HG03460 (cell line): ENCODE measurements at regions not wholly inside any gene's neighbourhood (a gene's known extent, or its start where the extent isn't known, plus 50 kb on each side); places are given as distances from the start of the nearest gene placed in this dataset.
"Not testable (repeated sequence)": the region's sequence is repeated elsewhere in the genome, so short reads cannot be mapped to it uniquely, and the experiment has no call there.

Experiments used
- ATAC-seq: cut with Tn5 transposase; IDR thresholded peaks from one replicate; pipeline ENCODE4 v1.9.1; 2021; ENCODE audit not compliant: unreplicated experiment

GRCh38 chr3:5917932-5918331 is 730.4 kb downstream of the EDEM1 start:
- ATAC-seq = no peak

DNA sequence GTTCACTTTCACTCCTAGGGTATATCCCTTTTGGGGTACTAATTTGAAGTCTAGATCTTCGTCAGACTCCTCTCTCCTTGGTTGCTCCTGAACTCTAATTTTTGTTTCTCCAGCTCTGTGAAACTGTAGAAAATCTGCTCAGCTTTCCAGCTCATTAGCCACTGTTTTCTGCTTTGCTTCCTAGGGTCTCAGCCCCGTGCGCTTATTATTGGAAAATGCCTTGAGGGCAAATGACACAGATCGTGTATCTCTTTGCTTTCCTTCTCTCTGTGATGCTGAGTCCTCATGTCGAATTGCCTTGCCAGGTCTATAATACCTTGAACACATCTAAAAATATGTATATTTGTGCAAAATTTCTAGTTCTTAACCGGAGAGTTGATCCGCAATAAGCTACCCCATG is 731.1 kb downstream of the EDEM1 start:
- ATAC-seq = no peak

DNA sequence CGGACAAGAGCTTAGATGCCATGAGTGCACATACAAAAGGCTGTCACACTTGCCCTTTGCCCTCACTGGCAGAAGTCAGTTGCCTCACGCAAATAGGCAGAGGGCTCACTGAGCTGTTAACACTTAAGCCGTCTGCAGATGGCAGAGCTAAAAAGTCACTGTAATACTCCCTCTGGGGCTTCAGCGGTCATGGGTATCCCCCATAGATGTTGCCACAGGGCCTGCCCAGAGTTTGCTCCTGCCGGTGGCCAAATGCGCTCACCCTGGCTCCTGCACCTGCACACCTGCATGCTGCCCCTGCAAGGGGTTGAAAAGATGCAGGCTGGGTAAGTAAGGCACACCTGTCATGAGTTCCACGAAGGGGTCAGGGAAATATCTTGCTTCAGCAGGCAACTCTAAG is 741.5 kb downstream of the EDEM1 start:
- ATAC-seq = no peak

DNA sequence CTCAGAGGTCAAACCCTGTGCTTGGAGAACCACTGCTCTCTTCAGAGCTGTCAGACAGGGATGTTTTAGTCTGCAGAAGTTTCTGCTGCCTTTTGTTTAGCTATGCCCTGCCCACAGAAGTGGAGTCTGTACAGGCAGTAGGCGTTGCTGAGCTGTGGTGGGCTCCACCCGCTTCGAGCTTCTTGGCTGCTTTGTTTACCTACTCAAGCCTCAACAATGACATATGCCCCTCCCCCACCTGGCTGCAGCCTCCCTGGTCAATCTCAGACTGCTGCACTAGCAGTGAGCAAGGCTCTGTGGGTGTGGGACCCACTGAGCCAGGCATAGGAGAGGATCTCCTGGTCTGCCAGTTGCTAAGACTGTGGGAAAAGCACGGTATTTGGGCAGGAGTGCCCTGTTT is 756.6 kb downstream of the EDEM1 start:
- not testable (repeated sequence) for ATAC-seq

GRCh38 chr3:5948084-5948483 is 760.6 kb downstream of the EDEM1 start:
- no peak for ATAC-seq

GRCh38 chr3:5951026-5951425 is 763.5 kb downstream of the EDEM1 start:
- no peak for ATAC-seq

DNA sequence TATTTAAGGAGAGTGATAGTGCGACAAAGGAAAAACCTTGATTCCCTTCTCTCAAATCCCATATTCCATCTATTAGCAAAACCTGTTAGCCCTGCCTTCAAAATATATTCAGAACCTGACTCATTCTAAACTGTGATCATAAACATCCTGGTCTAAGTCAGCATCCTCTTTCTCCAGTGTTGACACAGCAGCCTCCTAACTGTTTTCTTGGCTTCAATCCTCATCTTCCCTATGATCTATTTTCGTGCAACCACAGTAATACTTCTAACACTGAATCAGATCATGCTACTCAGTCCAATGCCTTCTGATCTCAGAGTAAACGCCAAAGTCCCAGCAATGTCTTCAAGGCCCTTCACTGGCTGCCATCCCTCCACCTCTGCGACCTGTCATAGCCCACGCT is 785.1 kb downstream of the EDEM1 start:
- no peak for ATAC-seq

DNA sequence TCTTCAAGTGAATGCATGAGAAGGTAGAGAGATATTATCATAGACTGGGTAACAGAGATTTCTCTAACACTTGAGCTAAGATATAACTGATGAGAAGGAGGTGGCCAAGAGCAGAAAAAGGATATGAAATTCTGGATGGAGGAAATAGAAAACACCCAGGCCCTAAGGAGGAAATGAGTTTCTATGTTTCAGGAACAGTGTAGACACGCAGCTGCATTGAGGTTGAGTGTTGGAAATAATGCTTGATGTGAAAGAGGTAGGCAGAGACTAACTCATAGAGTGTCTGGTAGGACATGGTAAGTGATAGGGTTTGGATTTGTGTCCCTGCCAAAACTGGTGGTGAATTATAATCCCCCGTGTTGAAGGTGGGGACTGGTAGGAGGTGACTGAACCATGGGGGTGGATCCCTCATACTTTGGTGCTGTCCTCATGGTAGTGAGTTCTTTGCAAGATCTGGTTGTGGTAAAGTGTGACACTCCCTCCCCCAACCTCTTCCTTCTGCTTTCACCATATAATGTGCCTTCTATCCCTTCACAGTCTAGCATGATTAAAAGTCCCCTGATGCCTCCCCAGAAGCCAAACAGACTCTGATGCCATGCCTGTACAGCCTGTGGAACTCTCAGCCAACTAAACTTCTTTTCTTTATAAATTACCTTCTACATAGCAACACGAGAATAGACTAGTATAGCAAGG is 787.3 kb downstream of the EDEM1 start:
- no peak for ATAC-seq

DNA sequence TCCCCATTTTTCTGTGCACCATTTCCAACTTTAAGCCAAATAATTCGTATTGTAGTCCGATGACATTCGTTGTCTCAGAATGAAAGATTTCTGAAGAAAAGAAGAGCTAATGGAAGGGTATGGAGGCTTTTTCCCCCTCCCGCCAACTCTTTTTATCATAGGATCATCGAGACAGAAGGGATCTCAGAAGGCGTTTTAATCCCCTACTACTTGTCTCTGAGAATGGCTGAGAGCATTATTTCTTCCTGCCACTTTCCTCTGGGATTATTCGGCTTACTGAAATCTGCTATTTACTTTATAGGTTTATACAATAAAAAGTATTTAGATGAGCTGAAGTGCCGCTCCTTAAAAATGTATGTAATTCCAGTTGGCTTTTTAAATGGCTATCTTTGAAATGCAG is 789.8 kb downstream of the EDEM1 start:
- no peak for ATAC-seq

- no peak for ATAC-seq
These were observed 793.0 kb downstream of the EDEM1 start for GRCh38 chr3:5980475-5980874.

GRCh38 chr3:5994651-5995050 is 807.1 kb downstream of the EDEM1 start:
- ATAC-seq = no peak

GRCh38 chr3:6018456-6018855 is 830.9 kb downstream of the EDEM1 start:
- ATAC-seq = no peak

DNA sequence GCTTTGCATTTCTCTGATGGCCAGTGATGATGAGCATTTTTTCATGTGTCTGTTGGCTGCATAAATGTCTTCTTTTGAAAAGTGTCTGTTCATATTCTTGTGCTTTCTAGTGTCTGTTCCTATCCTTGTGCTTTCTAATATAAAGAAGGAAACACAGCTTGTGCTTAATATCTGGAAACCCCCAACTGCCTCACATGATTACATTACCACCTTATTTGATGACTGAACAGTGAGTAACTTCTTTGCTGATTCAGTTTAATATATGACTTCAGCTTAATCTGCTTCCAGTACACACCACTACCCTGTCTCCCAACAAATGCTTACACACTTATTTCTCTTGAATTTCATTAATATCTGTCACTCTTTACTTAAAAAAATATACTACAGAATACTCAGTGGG is 835.1 kb downstream of the EDEM1 start:
- no peak for ATAC-seq

DNA sequence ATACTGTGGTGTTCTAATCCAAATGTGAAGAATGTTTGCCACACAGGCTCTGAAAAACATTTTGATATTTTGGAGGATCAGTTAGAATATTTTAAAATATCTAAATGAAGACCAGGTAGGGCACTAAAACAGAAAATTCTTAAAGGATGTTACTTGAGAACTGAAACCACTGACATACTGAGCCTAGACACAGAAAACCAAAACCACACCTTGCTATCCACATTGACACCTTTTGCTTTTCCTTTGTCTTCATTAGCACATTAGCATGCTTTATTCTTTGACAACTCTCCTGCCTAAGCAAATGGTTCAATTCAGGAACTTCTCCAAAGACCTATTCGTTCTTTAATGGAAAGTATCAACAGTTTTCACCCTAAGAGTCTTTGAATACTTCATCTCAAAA is 835.9 kb upstream of the GRM7 start:
- ATAC-seq = no peak

GRCh38 chr3:6030648-6031047 is 830.3 kb upstream of the GRM7 start:
- not testable (repeated sequence) for ATAC-seq

- no peak for ATAC-seq
These were observed 825.3 kb upstream of the GRM7 start for GRCh38 chr3:6035626-6036025.

- no peak for ATAC-seq
These were observed 820.9 kb upstream of the GRM7 start for GRCh38 chr3:6039971-6040370.

- ATAC-seq = no peak
These were observed 819.0 kb upstream of the GRM7 start for GRCh38 chr3:6041894-6042293.

DNA sequence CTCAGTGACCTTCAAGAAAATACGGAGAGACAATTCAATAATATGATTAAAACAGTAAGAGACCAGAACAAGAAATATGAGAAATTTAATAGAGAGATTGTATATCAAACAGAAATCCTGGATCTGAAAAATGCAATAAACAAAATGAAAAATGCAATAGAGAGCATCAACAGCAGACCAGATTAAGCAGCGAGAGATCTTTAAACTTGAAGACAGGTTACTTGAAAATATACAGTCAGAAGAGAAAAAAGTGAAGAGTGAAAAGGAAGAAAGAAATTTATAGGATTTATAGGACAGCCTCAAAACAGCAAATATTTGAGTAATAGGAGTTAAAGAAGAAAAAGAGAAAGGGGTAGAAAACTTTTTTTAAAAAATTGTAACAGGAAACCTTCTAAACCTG is 813.9 kb upstream of the GRM7 start:
- ATAC-seq = no peak

- ATAC-seq = no peak
These were observed 800.7 kb upstream of the GRM7 start for GRCh38 chr3:6060251-6060650.

GRCh38 chr3:6062261-6063187 is 798.4 kb upstream of the GRM7 start:
- ATAC-seq = no peak

DNA sequence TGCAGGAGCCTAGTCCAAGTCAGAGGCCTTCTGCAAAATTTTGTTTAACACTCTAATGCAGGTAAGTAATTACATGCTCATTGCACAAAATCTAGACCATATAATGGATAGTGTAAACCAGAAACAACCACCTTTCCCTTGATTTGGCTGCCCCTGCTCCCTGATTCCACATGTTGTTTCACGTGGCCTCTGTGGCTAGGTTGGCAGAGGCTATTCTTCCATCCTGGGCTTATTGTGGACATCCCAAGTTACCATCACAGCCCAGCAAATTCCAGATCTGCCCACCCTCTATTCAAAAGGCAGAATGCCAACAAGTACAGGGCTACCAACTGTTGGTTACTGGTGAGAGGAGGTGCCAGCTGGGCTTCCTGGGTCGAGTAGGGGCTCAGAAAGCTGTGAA is 794.5 kb upstream of the GRM7 start:
- no peak for ATAC-seq
